ENCODE measurements at regions not wholly inside any gene's neighbourhood (a gene's known extent, or its start where the extent isn't known, plus 50 kb on each side); places are given as distances from the start of the nearest gene placed in this dataset.

DNA sequence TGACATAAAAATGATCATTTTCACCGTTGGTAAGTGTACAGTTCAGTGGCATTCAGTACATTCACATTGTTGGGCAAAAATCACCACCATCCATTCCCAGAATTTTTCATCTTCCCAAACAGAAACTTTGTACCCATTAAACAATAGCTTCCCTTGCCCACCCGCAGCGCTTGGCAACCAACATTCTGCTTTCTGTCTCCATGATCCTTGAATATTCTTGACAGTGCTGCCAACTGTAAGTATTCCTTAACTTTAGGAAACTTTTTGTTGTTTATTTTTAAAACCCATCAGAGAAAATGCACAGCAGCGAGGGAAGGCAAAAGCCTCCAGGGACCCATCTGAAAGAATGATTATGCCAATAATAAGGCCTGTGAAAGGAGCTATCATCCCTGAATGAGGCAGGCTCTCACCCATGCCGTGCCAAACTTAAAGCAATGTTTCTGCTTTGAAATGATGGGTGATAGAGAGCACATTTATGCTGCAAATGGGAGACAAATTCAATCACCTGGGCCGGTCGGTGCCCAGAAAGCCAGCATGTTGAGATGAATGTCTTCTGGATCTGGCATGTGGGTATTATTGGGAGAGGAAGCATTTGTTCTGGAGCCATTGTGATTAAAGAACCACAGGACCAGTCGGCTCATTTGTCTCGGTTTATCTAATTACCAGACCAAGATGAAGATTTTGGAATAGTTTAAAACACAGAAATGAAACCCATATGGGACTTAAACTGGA, 202.1 kb upstream of the NPVF start:
- TF ChIP-seq, protein P1, sequence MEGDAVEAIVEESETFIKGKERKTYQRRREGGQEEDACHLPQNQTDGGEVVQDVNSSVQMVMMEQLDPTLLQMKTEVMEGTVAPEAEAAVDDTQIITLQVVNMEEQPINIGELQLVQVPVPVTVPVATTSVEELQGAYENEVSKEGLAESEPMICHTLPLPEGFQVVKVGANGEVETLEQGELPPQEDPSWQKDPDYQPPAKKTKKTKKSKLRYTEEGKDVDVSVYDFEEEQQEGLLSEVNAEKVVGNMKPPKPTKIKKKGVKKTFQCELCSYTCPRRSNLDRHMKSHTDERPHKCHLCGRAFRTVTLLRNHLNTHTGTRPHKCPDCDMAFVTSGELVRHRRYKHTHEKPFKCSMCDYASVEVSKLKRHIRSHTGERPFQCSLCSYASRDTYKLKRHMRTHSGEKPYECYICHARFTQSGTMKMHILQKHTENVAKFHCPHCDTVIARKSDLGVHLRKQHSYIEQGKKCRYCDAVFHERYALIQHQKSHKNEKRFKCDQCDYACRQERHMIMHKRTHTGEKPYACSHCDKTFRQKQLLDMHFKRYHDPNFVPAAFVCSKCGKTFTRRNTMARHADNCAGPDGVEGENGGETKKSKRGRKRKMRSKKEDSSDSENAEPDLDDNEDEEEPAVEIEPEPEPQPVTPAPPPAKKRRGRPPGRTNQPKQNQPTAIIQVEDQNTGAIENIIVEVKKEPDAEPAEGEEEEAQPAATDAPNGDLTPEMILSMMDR (IDR thresholded peaks at IDR 0.05; ENCODE audit: insufficient read depth, low read length): no peak
- TF ChIP-seq, protein P2, sequence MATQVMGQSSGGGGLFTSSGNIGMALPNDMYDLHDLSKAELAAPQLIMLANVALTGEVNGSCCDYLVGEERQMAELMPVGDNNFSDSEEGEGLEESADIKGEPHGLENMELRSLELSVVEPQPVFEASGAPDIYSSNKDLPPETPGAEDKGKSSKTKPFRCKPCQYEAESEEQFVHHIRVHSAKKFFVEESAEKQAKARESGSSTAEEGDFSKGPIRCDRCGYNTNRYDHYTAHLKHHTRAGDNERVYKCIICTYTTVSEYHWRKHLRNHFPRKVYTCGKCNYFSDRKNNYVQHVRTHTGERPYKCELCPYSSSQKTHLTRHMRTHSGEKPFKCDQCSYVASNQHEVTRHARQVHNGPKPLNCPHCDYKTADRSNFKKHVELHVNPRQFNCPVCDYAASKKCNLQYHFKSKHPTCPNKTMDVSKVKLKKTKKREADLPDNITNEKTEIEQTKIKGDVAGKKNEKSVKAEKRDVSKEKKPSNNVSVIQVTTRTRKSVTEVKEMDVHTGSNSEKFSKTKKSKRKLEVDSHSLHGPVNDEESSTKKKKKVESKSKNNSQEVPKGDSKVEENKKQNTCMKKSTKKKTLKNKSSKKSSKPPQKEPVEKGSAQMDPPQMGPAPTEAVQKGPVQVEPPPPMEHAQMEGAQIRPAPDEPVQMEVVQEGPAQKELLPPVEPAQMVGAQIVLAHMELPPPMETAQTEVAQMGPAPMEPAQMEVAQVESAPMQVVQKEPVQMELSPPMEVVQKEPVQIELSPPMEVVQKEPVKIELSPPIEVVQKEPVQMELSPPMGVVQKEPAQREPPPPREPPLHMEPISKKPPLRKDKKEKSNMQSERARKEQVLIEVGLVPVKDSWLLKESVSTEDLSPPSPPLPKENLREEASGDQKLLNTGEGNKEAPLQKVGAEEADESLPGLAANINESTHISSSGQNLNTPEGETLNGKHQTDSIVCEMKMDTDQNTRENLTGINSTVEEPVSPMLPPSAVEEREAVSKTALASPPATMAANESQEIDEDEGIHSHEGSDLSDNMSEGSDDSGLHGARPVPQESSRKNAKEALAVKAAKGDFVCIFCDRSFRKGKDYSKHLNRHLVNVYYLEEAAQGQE (IDR thresholded peaks at IDR 0.05; ENCODE audit: insufficient replicate concordance, low read depth): no peak
- TF ChIP-seq POLR2AphosphoS5 (IDR thresholded peaks at IDR 0.05; ENCODE audit: low read depth): no peak
- no peak for TF ChIP-seq GABPA (IDR thresholded peaks at IDR 0.05; ENCODE audit: low read depth)

All from HL-60 (cell line).